ENCODE measurements at regions not wholly inside any gene's neighbourhood (a gene's known extent, or its start where the extent isn't known, plus 50 kb on each side); places are given as distances from the start of the nearest gene placed in this dataset.
A peak's percentile ranks its signal among the peaks of the same experiment; 100 is the strongest.

DNA sequence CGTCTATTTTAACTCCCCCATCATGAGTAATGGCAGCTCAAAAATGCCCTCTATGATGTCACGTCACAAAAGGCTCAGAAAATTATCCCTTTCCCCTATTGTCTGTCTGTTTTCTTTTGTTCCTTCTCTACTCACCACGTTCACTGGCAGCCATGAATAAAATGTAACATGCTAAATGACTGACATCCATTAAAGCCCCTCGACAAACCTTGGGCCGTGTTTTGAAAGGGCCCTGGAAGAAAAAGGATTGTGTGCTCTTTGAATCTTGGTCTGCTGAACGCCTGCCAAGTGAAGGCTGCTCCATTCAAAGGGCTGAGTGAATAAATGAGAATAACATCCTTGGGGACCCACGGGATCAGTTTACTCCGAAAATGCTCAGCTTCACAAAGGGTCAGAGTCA is 118.7 kb downstream of the RPS12 start:
- H2BK120ac ChIP-seq (ENCODE audit: low read depth, low read length) = no peak overlapping the region
- no peak for ATAC-seq (ENCODE audit: low read depth)
- no peak overlapping the region for H3K4ac ChIP-seq (ENCODE audit: low read depth, low read length)
- no peak overlapping the region for H2AK5ac ChIP-seq (ENCODE audit: low read depth, low read length)
- H3K79me1 ChIP-seq (ENCODE audit: low read depth in 1 of 2, low read length in 2 of 2) = no peaks in the 10 kb centered on the region
- 0 out of 2 replicates have a peak, but pooled peaks cover 4% of the 10 kb centered on the region for H3K9me1 ChIP-seq (ENCODE audit: insufficient read depth, low read length)
- H3K27me3 ChIP-seq (ENCODE audit: control insufficient read depth, insufficient read depth, low read length) = no peaks in the 10 kb centered on the region
- H3K27ac ChIP-seq (ENCODE audit: insufficient read depth, low read length) = no peak overlapping the region
- H2AFZ ChIP-seq (replicated peaks; ENCODE audit: low read length, poor library complexity) = no peak overlapping the region
- CTCF ChIA-PET = no interaction called here
- no peaks in the 10 kb centered on the region for H4K20me1 ChIP-seq (ENCODE audit: insufficient read depth, low read length)
- H3K4me1 ChIP-seq (ENCODE audit: control insufficient read depth, insufficient read depth, low read length) = peaks cover 8% of the 10 kb centered on the region
- in situ Hi-C loops (cut with MboI; ENCODE audit: low sequenced_read_pairs) = no loop called here
- POLR2A ChIA-PET (ENCODE audit: unreplicated experiment) = no interaction called here
- dilution Hi-C loops (cut with HindIII; ENCODE audit: low sequenced_read_pairs, unreplicated experiment) = no loop called here
- H2BK20ac ChIP-seq (ENCODE audit: low read depth, low read length) = no peak overlapping the region
- no peak overlapping the region for H4K91ac ChIP-seq (ENCODE audit: insufficient read depth, low read depth, low read length)
- H2BK15ac ChIP-seq (ENCODE audit: low read depth, low read length) = no peak overlapping the region
- no peak overlapping the region for H2BK5ac ChIP-seq (ENCODE audit: low read depth, low read length, poor library complexity, severe bottlenecking)
- no peaks in the 10 kb centered on the region for H3K36me3 ChIP-seq (ENCODE audit: control insufficient read depth, insufficient read depth, low read length)
- intact Hi-C loops (cut with micrococcal nuclease) = no loop called here
- TF ChIP-seq MAFK (IDR thresholded peaks at IDR 0.05; ENCODE audit: low read depth, low read length) (no peak), MXI1 (IDR thresholded peaks at IDR 0.05; ENCODE audit: borderline replicate concordance, low read depth, low read length) (no peak), RFX5 (IDR thresholded peaks at IDR 0.05; ENCODE audit: low read depth, low read length) (no peak), POLR2A (IDR thresholded peaks at IDR 0.05; ENCODE audit: low read depth, low read length) (no peak), RAD21 (IDR thresholded peaks at IDR 0.05; ENCODE audit: low read length) (no peak), CEBPB (IDR thresholded peaks at IDR 0.05; ENCODE audit: low read depth, low read length) (no peak), CHD1 (IDR thresholded peaks at IDR 0.05; ENCODE audit: low read depth, low read length) (no peak), NFE2L2 (IDR thresholded peaks at IDR 0.05; ENCODE audit: low read depth, low read length) (no peak), FOS (IDR thresholded peaks at IDR 0.05; ENCODE audit: low read depth, low read length) (no peak), BHLHE40 (IDR thresholded peaks at IDR 0.05; ENCODE audit: low read depth, low read length) (no peak), SMC3 (IDR thresholded peaks at IDR 0.05; ENCODE audit: low read depth, low read length) (no peak), MAZ (IDR thresholded peaks at IDR 0.05; ENCODE audit: borderline replicate concordance, low read depth, low read length) (no peak), RCOR1 (IDR thresholded peaks at IDR 0.05; ENCODE audit: insufficient replicate concordance, low read length) (no peak)
- TF ChIP-seq, protein P1, sequence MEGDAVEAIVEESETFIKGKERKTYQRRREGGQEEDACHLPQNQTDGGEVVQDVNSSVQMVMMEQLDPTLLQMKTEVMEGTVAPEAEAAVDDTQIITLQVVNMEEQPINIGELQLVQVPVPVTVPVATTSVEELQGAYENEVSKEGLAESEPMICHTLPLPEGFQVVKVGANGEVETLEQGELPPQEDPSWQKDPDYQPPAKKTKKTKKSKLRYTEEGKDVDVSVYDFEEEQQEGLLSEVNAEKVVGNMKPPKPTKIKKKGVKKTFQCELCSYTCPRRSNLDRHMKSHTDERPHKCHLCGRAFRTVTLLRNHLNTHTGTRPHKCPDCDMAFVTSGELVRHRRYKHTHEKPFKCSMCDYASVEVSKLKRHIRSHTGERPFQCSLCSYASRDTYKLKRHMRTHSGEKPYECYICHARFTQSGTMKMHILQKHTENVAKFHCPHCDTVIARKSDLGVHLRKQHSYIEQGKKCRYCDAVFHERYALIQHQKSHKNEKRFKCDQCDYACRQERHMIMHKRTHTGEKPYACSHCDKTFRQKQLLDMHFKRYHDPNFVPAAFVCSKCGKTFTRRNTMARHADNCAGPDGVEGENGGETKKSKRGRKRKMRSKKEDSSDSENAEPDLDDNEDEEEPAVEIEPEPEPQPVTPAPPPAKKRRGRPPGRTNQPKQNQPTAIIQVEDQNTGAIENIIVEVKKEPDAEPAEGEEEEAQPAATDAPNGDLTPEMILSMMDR (conservative IDR thresholded peaks at IDR 0.05; ENCODE audit: low read depth, low read length) = no peak
- TF ChIP-seq, protein P2, sequence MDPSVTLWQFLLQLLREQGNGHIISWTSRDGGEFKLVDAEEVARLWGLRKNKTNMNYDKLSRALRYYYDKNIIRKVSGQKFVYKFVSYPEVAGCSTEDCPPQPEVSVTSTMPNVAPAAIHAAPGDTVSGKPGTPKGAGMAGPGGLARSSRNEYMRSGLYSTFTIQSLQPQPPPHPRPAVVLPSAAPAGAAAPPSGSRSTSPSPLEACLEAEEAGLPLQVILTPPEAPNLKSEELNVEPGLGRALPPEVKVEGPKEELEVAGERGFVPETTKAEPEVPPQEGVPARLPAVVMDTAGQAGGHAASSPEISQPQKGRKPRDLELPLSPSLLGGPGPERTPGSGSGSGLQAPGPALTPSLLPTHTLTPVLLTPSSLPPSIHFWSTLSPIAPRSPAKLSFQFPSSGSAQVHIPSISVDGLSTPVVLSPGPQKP (IDR thresholded peaks at IDR 0.05; ENCODE audit: borderline replicate concordance, low read depth, low read length) = no peak
- TF ChIP-seq, protein P3, sequence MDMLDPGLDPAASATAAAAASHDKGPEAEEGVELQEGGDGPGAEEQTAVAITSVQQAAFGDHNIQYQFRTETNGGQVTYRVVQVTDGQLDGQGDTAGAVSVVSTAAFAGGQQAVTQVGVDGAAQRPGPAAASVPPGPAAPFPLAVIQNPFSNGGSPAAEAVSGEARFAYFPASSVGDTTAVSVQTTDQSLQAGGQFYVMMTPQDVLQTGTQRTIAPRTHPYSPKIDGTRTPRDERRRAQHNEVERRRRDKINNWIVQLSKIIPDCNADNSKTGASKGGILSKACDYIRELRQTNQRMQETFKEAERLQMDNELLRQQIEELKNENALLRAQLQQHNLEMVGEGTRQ (IDR thresholded peaks at IDR 0.05; ENCODE audit: low read depth, low read length) = no peak
- no peak overlapping the region for H3K4me2 ChIP-seq (ENCODE audit: low read depth, low read length)
- no peak overlapping the region for H3K56ac ChIP-seq (ENCODE audit: extremely low read depth, insufficient read depth, low read length)
- WGBS, 2 experiments (ENCODE audit: extremely low coverage in 2 of 2, insufficient read length in 1 of 2) = 50% methylated on average over 2 of the region's 8 CpGs; no CpG with 5 or more reads in 1 of the 2 experiments
- no peaks in the 10 kb centered on the region for H3K9me3 ChIP-seq (ENCODE audit: control insufficient read depth, insufficient read depth, low read length)
- H2AK9ac ChIP-seq (replicated peaks; ENCODE audit: low read depth, low read length, poor library complexity) = no peak overlapping the region
- H4K8ac ChIP-seq (ENCODE audit: low read depth in 2 of 2, low read length in 2 of 2) = no peak overlapping the region; a peak in 1 of 4 replicates
- no peak overlapping the region for H3K23ac ChIP-seq (ENCODE audit: low read depth, low read length)
- DNase-seq = no peak
- peak overlapping the region; percentile 68 for H3K14ac ChIP-seq (replicated peaks; ENCODE audit: low read depth, low read length)
- H3K18ac ChIP-seq (ENCODE audit: low read depth, low read length) = no peak overlapping the region
- H3K4me3 ChIP-seq (ENCODE audit: insufficient read depth, low read depth, low read length) = no peak overlapping the region
- no peak overlapping the region for H4K5ac ChIP-seq (ENCODE audit: low read depth, low read length)
- no peak overlapping the region for H3K9ac ChIP-seq (ENCODE audit: low read depth, low read length)
- BruUV-seq (replicated peaks) = no TSS peak

All from IMR-90 (cell line).